ENCODE measurements at regions not wholly inside any gene's neighbourhood (a gene's known extent, or its start where the extent isn't known, plus 50 kb on each side); places are given as distances from the start of the nearest gene placed in this dataset.

DNA sequence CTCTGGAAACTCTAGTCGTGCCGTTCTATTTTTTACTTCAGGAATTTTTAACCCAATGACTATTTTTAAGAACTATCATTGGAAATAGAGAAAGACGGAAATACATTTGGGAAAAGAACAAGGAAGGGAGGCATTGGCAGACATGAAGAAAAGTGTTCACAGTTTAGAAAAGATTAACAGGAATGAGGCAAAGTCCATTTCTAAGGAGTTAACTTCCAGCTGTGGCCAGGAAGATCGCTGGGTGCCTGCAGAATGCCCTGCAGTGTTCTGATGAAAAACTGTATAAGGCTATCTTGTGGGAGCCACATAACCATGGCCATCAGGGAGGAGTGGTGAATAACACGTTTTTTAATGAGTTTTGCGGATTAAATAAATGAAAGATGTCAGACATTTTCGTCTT lies 150.6 kb upstream of the VCX3A start:
- TF ChIP-seq, protein P1, sequence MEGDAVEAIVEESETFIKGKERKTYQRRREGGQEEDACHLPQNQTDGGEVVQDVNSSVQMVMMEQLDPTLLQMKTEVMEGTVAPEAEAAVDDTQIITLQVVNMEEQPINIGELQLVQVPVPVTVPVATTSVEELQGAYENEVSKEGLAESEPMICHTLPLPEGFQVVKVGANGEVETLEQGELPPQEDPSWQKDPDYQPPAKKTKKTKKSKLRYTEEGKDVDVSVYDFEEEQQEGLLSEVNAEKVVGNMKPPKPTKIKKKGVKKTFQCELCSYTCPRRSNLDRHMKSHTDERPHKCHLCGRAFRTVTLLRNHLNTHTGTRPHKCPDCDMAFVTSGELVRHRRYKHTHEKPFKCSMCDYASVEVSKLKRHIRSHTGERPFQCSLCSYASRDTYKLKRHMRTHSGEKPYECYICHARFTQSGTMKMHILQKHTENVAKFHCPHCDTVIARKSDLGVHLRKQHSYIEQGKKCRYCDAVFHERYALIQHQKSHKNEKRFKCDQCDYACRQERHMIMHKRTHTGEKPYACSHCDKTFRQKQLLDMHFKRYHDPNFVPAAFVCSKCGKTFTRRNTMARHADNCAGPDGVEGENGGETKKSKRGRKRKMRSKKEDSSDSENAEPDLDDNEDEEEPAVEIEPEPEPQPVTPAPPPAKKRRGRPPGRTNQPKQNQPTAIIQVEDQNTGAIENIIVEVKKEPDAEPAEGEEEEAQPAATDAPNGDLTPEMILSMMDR (IDR thresholded peaks at IDR 0.05): no peak
- TF ChIP-seq POLR2A (IDR thresholded peaks at IDR 0.05): no peak

Measured in Peyer's patch (tissue), 4 donors.